ENCODE measurements at regions not wholly inside any gene's neighbourhood (a gene's known extent, or its start where the extent isn't known, plus 50 kb on each side); places are given as distances from the start of the nearest gene placed in this dataset.
A peak's percentile ranks its signal among the peaks of the same experiment; 100 is the strongest.

- no peak overlapping the region for H2AFZ ChIP-seq (ENCODE audit: low read depth, low read length)
- H3K9me3 ChIP-seq (ENCODE audit: insufficient read depth, low read length), result no peaks in the 10 kb centered on the region
- no peak overlapping the region for H3K4me3 ChIP-seq (ENCODE audit: low read length)
- peaks cover 9% of the 10 kb centered on the region; the same call in 1 of the 2 replicates for H3K4me1 ChIP-seq (ENCODE audit: low read length)
- no peak overlapping the region for H3K27ac ChIP-seq (ENCODE audit: low read length)
- no peak overlapping the region for H3K4me2 ChIP-seq (ENCODE audit: low read length)
- TF ChIP-seq EZH2phosphoT487 (IDR thresholded peaks at IDR 0.05; ENCODE audit: low read depth) (no peak), CTCF (IDR thresholded peaks at IDR 0.05; ENCODE audit: low read depth, low read length) (no peak)
- no peaks in the 10 kb centered on the region for H3K79me2 ChIP-seq (ENCODE audit: low read length)
- no peaks in the 10 kb centered on the region for H3K36me3 ChIP-seq (replicated peaks; ENCODE audit: low read depth, low read length)
- H3K9ac ChIP-seq (ENCODE audit: low read length), result no peak overlapping the region
- H3K27me3 ChIP-seq (ENCODE audit: low read depth, low read length), result no peaks in the 10 kb centered on the region
- no peaks in the 10 kb centered on the region for H4K20me1 ChIP-seq (ENCODE audit: insufficient read depth, low read length)
Observed at GRCh38 chr12:61362037-61362436, 898.2 kb upstream of the USP15 start.

- peak overlapping the region; percentile 34 for H2AFZ ChIP-seq (ENCODE audit: low read depth, low read length)
Observed at GRCh38 chr12:61365001-61365400, 895.2 kb upstream of the USP15 start.

GRCh38 chr12:61367281-61367785, 892.9 kb upstream of the USP15 start:
- no peak overlapping the region for H3K27ac ChIP-seq (ENCODE audit: low read length)
- no peak overlapping the region for H3K4me3 ChIP-seq (ENCODE audit: low read length)
- no peaks in the 10 kb centered on the region for H3K27me3 ChIP-seq (ENCODE audit: low read depth, low read length)
- H3K4me1 ChIP-seq (ENCODE audit: low read length), result peaks cover 9% of the 10 kb centered on the region; the same call in 1 of the 2 replicates
- no peak overlapping the region for H2AFZ ChIP-seq (ENCODE audit: low read depth, low read length)
- no peaks in the 10 kb centered on the region for H3K79me2 ChIP-seq (ENCODE audit: low read length)
- H3K9me3 ChIP-seq (ENCODE audit: insufficient read depth, low read length), result no peaks in the 10 kb centered on the region
- no peak overlapping the region for H3K9ac ChIP-seq (ENCODE audit: low read length)
- no peak for TF ChIP-seq EZH2phosphoT487 (IDR thresholded peaks at IDR 0.05; ENCODE audit: low read depth)
- peak; percentile 45 for TF ChIP-seq CTCF (IDR thresholded peaks at IDR 0.05; ENCODE audit: low read depth, low read length)
- H3K4me2 ChIP-seq (ENCODE audit: low read length), result no peak overlapping the region
- H4K20me1 ChIP-seq (ENCODE audit: insufficient read depth, low read length), result no peaks in the 10 kb centered on the region
- no peaks in the 10 kb centered on the region for H3K36me3 ChIP-seq (replicated peaks; ENCODE audit: low read depth, low read length)

More at GRCh38 chr12:61365001-61365400, 895.2 kb upstream of the USP15 start:
- Histone ChIP-seq H3K9ac (ENCODE audit: low read length) (no peak overlapping the region), H4K20me1 (ENCODE audit: insufficient read depth, low read length) (no peaks in the 10 kb centered on the region), H3K36me3 (replicated peaks; ENCODE audit: low read depth, low read length) (no peaks in the 10 kb centered on the region), H3K27me3 (ENCODE audit: low read depth, low read length) (no peaks in the 10 kb centered on the region), H3K4me3 (ENCODE audit: low read length) (0 out of 2 replicates have a peak overlapping the region, but pooled peaks have one; percentile 9), H3K27ac (ENCODE audit: low read length) (no peak overlapping the region), H3K4me1 (ENCODE audit: low read length) (peaks cover 9% of the 10 kb centered on the region; the same call in 1 of the 2 replicates), H3K4me2 (ENCODE audit: low read length) (peak overlapping the region; percentile 36), H3K79me2 (ENCODE audit: low read length) (no peaks in the 10 kb centered on the region), H3K9me3 (ENCODE audit: insufficient read depth, low read length) (no peaks in the 10 kb centered on the region)
- TF ChIP-seq CTCF (IDR thresholded peaks at IDR 0.05; ENCODE audit: low read depth, low read length), result no peak
- TF ChIP-seq EZH2phosphoT487 (IDR thresholded peaks at IDR 0.05; ENCODE audit: low read depth), result no peak

GRCh38 chr12:61369241-61369910, 890.8 kb upstream of the USP15 start:
- Histone ChIP-seq H3K79me2 (ENCODE audit: low read length) (no peaks in the 10 kb centered on the region), H3K36me3 (replicated peaks; ENCODE audit: low read depth, low read length) (no peaks in the 10 kb centered on the region), H3K4me3 (ENCODE audit: low read length) (no peak overlapping the region), H4K20me1 (ENCODE audit: insufficient read depth, low read length) (no peaks in the 10 kb centered on the region), H2AFZ (ENCODE audit: low read depth, low read length) (no peak overlapping the region), H3K27me3 (ENCODE audit: low read depth, low read length) (no peaks in the 10 kb centered on the region), H3K9ac (ENCODE audit: low read length) (no peak overlapping the region), H3K4me1 (ENCODE audit: low read length) (peaks cover 9% of the 10 kb centered on the region; the same call in 1 of the 2 replicates), H3K9me3 (ENCODE audit: insufficient read depth, low read length) (no peaks in the 10 kb centered on the region), H3K27ac (ENCODE audit: low read length) (no peak overlapping the region), H3K4me2 (ENCODE audit: low read length) (no peak overlapping the region)
- TF ChIP-seq EZH2phosphoT487 (IDR thresholded peaks at IDR 0.05; ENCODE audit: low read depth) (no peak), CTCF (IDR thresholded peaks at IDR 0.05; ENCODE audit: low read depth, low read length) (no peak)

Data from OCI-LY3 (cell line).